HepG2 (cell line): ENCODE measurements at regions not wholly inside any gene's neighbourhood (a gene's known extent, or its start where the extent isn't known, plus 50 kb on each side); places are given as distances from the start of the nearest gene placed in this dataset.

Experiments
- AGO1 ChIP-seq: fragments of 200-400 bp; formaldehyde crosslinking; IDR thresholded peaks from 2 replicates; pipeline ENCODE4 v1.6.1; 2017; ENCODE audit warnings: mild to moderate bottlenecking, low read depth, low read length, moderate library complexity; ENCODE audit not compliant: poor library complexity, severe bottlenecking
- FOXO1 ChIP-seq: sonication (generic); formaldehyde crosslinking; IDR thresholded peaks from 2 replicates; pipeline ENCODE4 v1.4.0; 2020; ENCODE audit warnings: missing genetic modification reagents
- GATA4 ChIP-seq: sonication (generic); IDR thresholded peaks from 2 replicates; pipeline ENCODE4 v1.6.1; 2016; ENCODE audit warnings: antibody characterized with exemption, low read depth, borderline replicate concordance
- GMEB2 ChIP-seq: IDR thresholded peaks from 2 replicates; pipeline ENCODE4 v1.6.1; 2016; ENCODE audit warnings: missing biosample characterization, missing genetic modification reagents, low read depth
- KDM5A ChIP-seq: fragments of 200-600 bp; sonication (generic); IDR thresholded peaks from 2 replicates; pipeline ENCODE4 v1.7.0; 2018; ENCODE audit warnings: antibody characterized with exemption, mild to moderate bottlenecking, low read length, borderline replicate concordance
- KMT2A ChIP-seq: sonication (generic); formaldehyde crosslinking; IDR thresholded peaks from 2 replicates; pipeline ENCODE4 v1.4.0; 2020; ENCODE audit warnings: missing genetic modification reagents
- MXD3 ChIP-seq: IDR thresholded peaks from 2 replicates; pipeline ENCODE4 v1.6.1; 2016; ENCODE audit warnings: mild to moderate bottlenecking, missing biosample characterization, missing genetic modification reagents
- NFAT5 ChIP-seq: sonication (generic); formaldehyde crosslinking; IDR thresholded peaks from 2 replicates; pipeline ENCODE4 v1.4.0; 2020; ENCODE audit warnings: missing genetic modification reagents
- RAD51 ChIP-seq: fragments of 450-650 bp; IDR thresholded peaks from 2 replicates; pipeline ENCODE4 v1.6.1; 2016; ENCODE audit warnings: borderline replicate concordance
- RXRB ChIP-seq: IDR thresholded peaks from 2 replicates; pipeline ENCODE4 v1.6.1; 2016; ENCODE audit warnings: borderline replicate concordance, missing genetic modification reagents, missing compliant biosample characterization
- SNAI1 ChIP-seq: sonication (generic); formaldehyde crosslinking; IDR thresholded peaks from 2 replicates; pipeline ENCODE4 v1.5.0; 2020; ENCODE audit warnings: mild to moderate bottlenecking, missing genetic modification reagents, borderline replicate concordance
- ZFP36 ChIP-seq: fragments of 150-350 bp; IDR thresholded peaks from 2 replicates; pipeline ENCODE4 v1.6.1; 2018; ENCODE audit warnings: borderline replicate concordance, low read length, low read depth; ENCODE audit not compliant: partially characterized antibody
- ZFP36L2 ChIP-seq: sonication (generic); formaldehyde crosslinking; IDR thresholded peaks from 2 replicates; pipeline ENCODE4 v1.4.0; 2020; ENCODE audit warnings: missing genetic modification reagents
- ZFP90 ChIP-seq: sonication (generic); formaldehyde crosslinking; IDR thresholded peaks from 2 replicates; pipeline ENCODE4 v1.8.0; 2022; ENCODE audit warnings: missing genetic modification reagents, mild to moderate bottlenecking, inconsistent platforms, borderline replicate concordance
- ZNF205 ChIP-seq: IDR thresholded peaks from 2 replicates; pipeline ENCODE4 v1.6.1; 2018; ENCODE audit warnings: missing biosample characterization, missing genetic modification reagents
- ZNF24 ChIP-seq: fragments of 450-650 bp; IDR thresholded peaks from 2 replicates; pipeline ENCODE4 v1.6.1; 2017; ENCODE audit warnings: antibody characterized with exemption, mild to moderate bottlenecking
- ZNF605 ChIP-seq: sonication (generic); formaldehyde crosslinking; IDR thresholded peaks from 2 replicates; pipeline ENCODE4 v1.8.0; 2022; ENCODE audit warnings: mild to moderate bottlenecking, missing genetic modification reagents
- ZNF644 ChIP-seq: IDR thresholded peaks from 2 replicates; pipeline ENCODE4 v1.6.1; 2016; ENCODE audit warnings: low read depth
- ZNF740 ChIP-seq: sonication (generic); formaldehyde crosslinking; IDR thresholded peaks from 2 replicates; pipeline ENCODE4 v1.4.0; 2020; ENCODE audit warnings: missing genetic modification reagents
- ZNF780A ChIP-seq: sonication (generic); formaldehyde crosslinking; IDR thresholded peaks from 2 replicates; pipeline ENCODE4 v1.8.0; 2022; ENCODE audit warnings: mild to moderate bottlenecking, missing genetic modification reagents, moderate library complexity
- ZNF790 ChIP-seq: sonication (generic); formaldehyde crosslinking; IDR thresholded peaks from 2 replicates; pipeline ENCODE4 v1.8.0; 2022; ENCODE audit warnings: missing genetic modification reagents, mild to moderate bottlenecking, borderline replicate concordance
- ZNF839 ChIP-seq: sonication (generic); formaldehyde crosslinking; IDR thresholded peaks from 2 replicates; pipeline ENCODE4 v1.4.0; 2020; ENCODE audit warnings: missing genetic modification reagents, mild to moderate bottlenecking, borderline replicate concordance
- ZSCAN21 ChIP-seq: sonication (generic); formaldehyde crosslinking; IDR thresholded peaks from 2 replicates; pipeline ENCODE4 v1.8.0; 2022; ENCODE audit warnings: mild to moderate bottlenecking, missing genetic modification reagents, moderate library complexity, borderline replicate concordance

- TF ChIP-seq AGO1 (no peak), GMEB2 (peak; percentile 75; the same call in 1 of the 2 replicates), KDM5A (no peak), ZFP90 (CRISPR knock-in tag) (no peak; the same call in 1 of the 2 replicates), ZNF605 (CRISPR knock-in tag) (peak; percentile 99), ZNF839 (CRISPR knock-in tag) (peak; percentile 92; the same call in 1 of the 2 replicates), ZNF740 (no peak), ZNF205 (CRISPR knock-in tag) (peak; percentile 96), RAD51 (no peak; the same call in 1 of the 2 replicates), GATA4 (peak; percentile 92; the same call in 1 of the 2 replicates), ZSCAN21 (CRISPR knock-in tag) (peak; percentile 97), ZFP36 (no peak), ZNF780A (no peak; the same call in 1 of the 2 replicates), ZNF24 (no peak), RXRB (CRISPR knock-in tag) (peak; percentile 100), MXD3 (CRISPR knock-in tag) (peak; percentile 92), ZNF644 (CRISPR knock-in tag) (peak; percentile 82; the same call in 1 of the 2 replicates), NFAT5 (peak; percentile 80), KMT2A (CRISPR knock-in tag) (peak; percentile 57; the same call in 1 of the 2 replicates), ZNF790 (CRISPR knock-in tag) (peak; percentile 91), SNAI1 (peak; percentile 53; the same call in 1 of the 2 replicates), ZFP36L2 (CRISPR knock-in tag) (0 out of 2 replicates have a peak, but pooled peaks have one; percentile 76), FOXO1 (peak; percentile 98)
Measured at GRCh38 chr16:14364386-14365199, 265.5 kb downstream of the PARN start (continued).
